ENCODE measurements at regions not wholly inside any gene's neighbourhood (a gene's known extent, or its start where the extent isn't known, plus 50 kb on each side); places are given as distances from the start of the nearest gene placed in this dataset.

DNA sequence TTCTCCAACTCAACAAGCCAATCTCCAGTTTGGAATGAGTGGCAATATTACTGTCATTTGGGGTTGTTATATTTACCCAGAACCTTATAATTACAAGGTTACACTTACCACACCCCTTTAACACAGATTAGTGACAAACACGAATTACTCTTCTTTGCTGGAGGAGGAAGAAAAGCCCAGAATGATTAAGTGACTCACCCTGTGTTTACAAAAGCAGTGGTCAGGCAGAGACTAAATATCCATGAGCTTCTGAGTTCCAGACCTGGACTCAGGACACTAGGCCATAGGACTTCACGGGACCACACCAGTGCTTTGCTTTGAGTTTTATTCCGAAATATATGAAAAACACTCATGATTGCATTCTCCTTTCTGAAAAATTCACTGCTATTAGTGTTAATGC is 370.8 kb downstream of the TLE1 start (continued):
- TF ChIP-seq, protein P1, sequence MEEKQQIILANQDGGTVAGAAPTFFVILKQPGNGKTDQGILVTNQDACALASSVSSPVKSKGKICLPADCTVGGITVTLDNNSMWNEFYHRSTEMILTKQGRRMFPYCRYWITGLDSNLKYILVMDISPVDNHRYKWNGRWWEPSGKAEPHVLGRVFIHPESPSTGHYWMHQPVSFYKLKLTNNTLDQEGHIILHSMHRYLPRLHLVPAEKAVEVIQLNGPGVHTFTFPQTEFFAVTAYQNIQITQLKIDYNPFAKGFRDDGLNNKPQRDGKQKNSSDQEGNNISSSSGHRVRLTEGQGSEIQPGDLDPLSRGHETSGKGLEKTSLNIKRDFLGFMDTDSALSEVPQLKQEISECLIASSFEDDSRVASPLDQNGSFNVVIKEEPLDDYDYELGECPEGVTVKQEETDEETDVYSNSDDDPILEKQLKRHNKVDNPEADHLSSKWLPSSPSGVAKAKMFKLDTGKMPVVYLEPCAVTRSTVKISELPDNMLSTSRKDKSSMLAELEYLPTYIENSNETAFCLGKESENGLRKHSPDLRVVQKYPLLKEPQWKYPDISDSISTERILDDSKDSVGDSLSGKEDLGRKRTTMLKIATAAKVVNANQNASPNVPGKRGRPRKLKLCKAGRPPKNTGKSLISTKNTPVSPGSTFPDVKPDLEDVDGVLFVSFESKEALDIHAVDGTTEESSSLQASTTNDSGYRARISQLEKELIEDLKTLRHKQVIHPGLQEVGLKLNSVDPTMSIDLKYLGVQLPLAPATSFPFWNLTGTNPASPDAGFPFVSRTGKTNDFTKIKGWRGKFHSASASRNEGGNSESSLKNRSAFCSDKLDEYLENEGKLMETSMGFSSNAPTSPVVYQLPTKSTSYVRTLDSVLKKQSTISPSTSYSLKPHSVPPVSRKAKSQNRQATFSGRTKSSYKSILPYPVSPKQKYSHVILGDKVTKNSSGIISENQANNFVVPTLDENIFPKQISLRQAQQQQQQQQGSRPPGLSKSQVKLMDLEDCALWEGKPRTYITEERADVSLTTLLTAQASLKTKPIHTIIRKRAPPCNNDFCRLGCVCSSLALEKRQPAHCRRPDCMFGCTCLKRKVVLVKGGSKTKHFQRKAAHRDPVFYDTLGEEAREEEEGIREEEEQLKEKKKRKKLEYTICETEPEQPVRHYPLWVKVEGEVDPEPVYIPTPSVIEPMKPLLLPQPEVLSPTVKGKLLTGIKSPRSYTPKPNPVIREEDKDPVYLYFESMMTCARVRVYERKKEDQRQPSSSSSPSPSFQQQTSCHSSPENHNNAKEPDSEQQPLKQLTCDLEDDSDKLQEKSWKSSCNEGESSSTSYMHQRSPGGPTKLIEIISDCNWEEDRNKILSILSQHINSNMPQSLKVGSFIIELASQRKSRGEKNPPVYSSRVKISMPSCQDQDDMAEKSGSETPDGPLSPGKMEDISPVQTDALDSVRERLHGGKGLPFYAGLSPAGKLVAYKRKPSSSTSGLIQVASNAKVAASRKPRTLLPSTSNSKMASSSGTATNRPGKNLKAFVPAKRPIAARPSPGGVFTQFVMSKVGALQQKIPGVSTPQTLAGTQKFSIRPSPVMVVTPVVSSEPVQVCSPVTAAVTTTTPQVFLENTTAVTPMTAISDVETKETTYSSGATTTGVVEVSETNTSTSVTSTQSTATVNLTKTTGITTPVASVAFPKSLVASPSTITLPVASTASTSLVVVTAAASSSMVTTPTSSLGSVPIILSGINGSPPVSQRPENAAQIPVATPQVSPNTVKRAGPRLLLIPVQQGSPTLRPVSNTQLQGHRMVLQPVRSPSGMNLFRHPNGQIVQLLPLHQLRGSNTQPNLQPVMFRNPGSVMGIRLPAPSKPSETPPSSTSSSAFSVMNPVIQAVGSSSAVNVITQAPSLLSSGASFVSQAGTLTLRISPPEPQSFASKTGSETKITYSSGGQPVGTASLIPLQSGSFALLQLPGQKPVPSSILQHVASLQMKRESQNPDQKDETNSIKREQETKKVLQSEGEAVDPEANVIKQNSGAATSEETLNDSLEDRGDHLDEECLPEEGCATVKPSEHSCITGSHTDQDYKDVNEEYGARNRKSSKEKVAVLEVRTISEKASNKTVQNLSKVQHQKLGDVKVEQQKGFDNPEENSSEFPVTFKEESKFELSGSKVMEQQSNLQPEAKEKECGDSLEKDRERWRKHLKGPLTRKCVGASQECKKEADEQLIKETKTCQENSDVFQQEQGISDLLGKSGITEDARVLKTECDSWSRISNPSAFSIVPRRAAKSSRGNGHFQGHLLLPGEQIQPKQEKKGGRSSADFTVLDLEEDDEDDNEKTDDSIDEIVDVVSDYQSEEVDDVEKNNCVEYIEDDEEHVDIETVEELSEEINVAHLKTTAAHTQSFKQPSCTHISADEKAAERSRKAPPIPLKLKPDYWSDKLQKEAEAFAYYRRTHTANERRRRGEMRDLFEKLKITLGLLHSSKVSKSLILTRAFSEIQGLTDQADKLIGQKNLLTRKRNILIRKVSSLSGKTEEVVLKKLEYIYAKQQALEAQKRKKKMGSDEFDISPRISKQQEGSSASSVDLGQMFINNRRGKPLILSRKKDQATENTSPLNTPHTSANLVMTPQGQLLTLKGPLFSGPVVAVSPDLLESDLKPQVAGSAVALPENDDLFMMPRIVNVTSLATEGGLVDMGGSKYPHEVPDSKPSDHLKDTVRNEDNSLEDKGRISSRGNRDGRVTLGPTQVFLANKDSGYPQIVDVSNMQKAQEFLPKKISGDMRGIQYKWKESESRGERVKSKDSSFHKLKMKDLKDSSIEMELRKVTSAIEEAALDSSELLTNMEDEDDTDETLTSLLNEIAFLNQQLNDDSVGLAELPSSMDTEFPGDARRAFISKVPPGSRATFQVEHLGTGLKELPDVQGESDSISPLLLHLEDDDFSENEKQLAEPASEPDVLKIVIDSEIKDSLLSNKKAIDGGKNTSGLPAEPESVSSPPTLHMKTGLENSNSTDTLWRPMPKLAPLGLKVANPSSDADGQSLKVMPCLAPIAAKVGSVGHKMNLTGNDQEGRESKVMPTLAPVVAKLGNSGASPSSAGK (IDR thresholded peaks at IDR 0.05) = no peak
- TF ChIP-seq SMARCE1 (IDR thresholded peaks at IDR 0.05) (no peak), NEUROD1 (IDR thresholded peaks at IDR 0.05; ENCODE audit: borderline replicate concordance, low read depth, low read length, partially characterized antibody) (no peak), SUPT5H (IDR thresholded peaks at IDR 0.05) (no peak), ZBTB8A (IDR thresholded peaks at IDR 0.05; ENCODE audit: partially characterized antibody) (no peak), HMG20A (CRISPR knock-in tag; conservative IDR thresholded peaks at IDR 0.05) (no peak), DIDO1 (tag; IDR thresholded peaks at IDR 0.05; ENCODE audit: low read depth) (no peak), BCL6 (CRISPR knock-in tag; IDR thresholded peaks at IDR 0.05) (no peak), MCM3 (IDR thresholded peaks at IDR 0.05) (no peak), TCF7 (IDR thresholded peaks at IDR 0.05; ENCODE audit: borderline replicate concordance) (no peak), POLR2AphosphoS5 (IDR thresholded peaks at IDR 0.05; ENCODE audit: control insufficient read depth, insufficient read depth, low read depth, low read length) (no peak)
- TF ChIP-seq, protein P2, sequence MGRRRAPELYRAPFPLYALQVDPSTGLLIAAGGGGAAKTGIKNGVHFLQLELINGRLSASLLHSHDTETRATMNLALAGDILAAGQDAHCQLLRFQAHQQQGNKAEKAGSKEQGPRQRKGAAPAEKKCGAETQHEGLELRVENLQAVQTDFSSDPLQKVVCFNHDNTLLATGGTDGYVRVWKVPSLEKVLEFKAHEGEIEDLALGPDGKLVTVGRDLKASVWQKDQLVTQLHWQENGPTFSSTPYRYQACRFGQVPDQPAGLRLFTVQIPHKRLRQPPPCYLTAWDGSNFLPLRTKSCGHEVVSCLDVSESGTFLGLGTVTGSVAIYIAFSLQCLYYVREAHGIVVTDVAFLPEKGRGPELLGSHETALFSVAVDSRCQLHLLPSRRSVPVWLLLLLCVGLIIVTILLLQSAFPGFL (CRISPR knock-in tag; IDR thresholded peaks at IDR 0.05) = no peak
- TF ChIP-seq, protein P3, sequence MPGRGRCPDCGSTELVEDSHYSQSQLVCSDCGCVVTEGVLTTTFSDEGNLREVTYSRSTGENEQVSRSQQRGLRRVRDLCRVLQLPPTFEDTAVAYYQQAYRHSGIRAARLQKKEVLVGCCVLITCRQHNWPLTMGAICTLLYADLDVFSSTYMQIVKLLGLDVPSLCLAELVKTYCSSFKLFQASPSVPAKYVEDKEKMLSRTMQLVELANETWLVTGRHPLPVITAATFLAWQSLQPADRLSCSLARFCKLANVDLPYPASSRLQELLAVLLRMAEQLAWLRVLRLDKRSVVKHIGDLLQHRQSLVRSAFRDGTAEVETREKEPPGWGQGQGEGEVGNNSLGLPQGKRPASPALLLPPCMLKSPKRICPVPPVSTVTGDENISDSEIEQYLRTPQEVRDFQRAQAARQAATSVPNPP (IDR thresholded peaks at IDR 0.05; ENCODE audit: borderline replicate concordance, insufficient read depth, insufficient read length) = no peak
